Fibroblast of pulmonary artery (primary cell): ENCODE measurements at regions not wholly inside any gene's neighbourhood (a gene's known extent, or its start where the extent isn't known, plus 50 kb on each side); places are given as distances from the start of the nearest gene placed in this dataset.
A peak's percentile ranks its signal among the peaks of the same experiment; 100 is the strongest.

Experiments
- DNase-seq: peaks from one replicate; pipeline ENCODE4 v3.0.0-alpha.2; 2010; ENCODE audit warnings: low read depth
- H3K4me3 ChIP-seq: replicated peaks from 2 replicates; pipeline ENCODE4 v1.5.1; 2011; ENCODE audit warnings: low read depth, mild to moderate bottlenecking, control low read depth, low read length, moderate library complexity
- TF ChIP-seq, protein P1 (sequence below): IDR thresholded peaks from 2 replicates; pipeline ENCODE4 v1.5.1; 2011; ENCODE audit warnings: mild to moderate bottlenecking, control low read depth, low read length, inconsistent platforms; ENCODE audit errors: missing control alignments

GRCh38 chr1:83086346-83086745, 912.6 kb downstream of the TTLL7 start:
- no peak overlapping the region for H3K4me3 ChIP-seq
- no peak for DNase-seq
- TF ChIP-seq, protein P1, sequence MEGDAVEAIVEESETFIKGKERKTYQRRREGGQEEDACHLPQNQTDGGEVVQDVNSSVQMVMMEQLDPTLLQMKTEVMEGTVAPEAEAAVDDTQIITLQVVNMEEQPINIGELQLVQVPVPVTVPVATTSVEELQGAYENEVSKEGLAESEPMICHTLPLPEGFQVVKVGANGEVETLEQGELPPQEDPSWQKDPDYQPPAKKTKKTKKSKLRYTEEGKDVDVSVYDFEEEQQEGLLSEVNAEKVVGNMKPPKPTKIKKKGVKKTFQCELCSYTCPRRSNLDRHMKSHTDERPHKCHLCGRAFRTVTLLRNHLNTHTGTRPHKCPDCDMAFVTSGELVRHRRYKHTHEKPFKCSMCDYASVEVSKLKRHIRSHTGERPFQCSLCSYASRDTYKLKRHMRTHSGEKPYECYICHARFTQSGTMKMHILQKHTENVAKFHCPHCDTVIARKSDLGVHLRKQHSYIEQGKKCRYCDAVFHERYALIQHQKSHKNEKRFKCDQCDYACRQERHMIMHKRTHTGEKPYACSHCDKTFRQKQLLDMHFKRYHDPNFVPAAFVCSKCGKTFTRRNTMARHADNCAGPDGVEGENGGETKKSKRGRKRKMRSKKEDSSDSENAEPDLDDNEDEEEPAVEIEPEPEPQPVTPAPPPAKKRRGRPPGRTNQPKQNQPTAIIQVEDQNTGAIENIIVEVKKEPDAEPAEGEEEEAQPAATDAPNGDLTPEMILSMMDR = no peak

DNA sequence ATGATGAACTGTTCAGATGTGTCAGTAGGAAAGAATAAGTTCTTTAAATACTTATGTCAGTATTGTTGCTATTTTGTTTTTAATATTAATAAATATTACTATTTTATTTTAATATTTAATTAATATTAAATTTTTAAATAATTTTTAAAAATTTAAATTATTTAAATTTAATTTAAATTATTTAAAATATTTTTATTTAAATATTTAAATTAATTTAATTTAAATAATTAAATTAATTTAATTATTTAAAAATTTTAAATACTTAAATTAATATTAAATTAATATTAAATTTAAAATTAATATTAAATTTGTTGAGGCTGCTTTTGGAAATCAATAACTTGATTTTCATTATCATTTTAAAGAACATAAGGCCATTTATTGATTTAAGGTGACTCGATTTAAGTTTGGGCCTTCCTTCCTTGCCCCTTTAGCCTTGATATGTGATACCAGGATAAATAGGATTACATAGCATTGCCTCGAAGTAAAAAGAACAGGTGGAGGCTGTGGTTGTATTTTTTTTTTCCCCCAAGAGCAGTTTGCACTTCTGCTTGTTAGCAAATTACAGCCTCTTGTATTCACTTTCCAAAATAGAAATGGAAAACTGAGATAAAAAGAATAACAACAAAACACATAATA, 915.2 kb downstream of the TTLL7 start:
- TF ChIP-seq, protein P1 = no peak
- no peak overlapping the region for H3K4me3 ChIP-seq
- no peak for DNase-seq

DNA sequence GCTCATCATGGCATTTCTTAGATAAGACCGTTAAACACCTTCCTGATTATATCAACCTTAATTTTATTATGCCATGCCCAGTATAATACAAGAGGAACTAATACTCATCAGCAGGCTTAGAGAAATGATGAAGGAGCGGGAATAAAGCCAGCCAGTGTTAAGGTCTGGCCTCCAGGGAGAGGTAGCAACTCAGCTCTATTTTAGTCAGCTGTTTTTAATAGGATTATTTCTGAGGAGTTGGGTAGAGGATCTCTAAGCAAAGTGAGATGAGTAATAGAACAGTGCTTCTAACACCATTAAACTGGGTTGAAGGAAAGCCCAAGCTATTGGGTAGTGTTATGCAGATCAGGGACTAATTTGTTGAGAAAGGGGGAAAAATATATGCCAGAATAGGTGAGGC, 921.5 kb downstream of the TTLL7 start:
- H3K4me3 ChIP-seq = no peak overlapping the region
- no peak for DNase-seq
- TF ChIP-seq, protein P1 = no peak

GRCh38 chr1:83075107-83075506, 923.8 kb downstream of the TTLL7 start:
- DNase-seq = no peak
- H3K4me3 ChIP-seq = no peak overlapping the region
- TF ChIP-seq, protein P1 = no peak

DNA sequence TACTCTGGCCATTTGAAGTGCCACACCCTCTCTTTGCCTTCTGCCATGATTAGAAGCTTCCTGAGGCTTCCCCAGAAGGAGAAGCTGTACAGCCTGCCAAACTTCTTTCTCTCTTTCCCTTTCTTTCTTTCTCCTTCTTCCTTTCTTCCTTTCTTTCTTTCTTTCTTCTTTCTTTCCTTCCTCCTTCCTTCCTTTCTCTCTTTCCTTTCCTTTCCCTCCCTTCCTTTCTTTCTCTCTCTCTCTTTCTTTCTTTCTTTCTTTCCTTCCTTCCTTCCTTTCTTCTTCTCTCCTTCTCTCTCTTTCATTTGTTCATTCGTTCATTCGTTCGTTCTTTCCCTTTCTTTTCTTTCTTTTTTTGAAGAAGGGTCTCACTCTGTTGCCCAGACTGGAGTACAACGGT, 931.0 kb downstream of the TTLL7 start:
- DNase-seq = no peak
- H3K4me3 ChIP-seq = no peak overlapping the region
- TF ChIP-seq, protein P1 = no peak

GRCh38 chr1:83065952-83066727, 932.8 kb downstream of the TTLL7 start:
- TF ChIP-seq, protein P1 = no peak
- DNase-seq = peak; percentile 12
- no peak overlapping the region for H3K4me3 ChIP-seq
